ENCODE measurements at regions not wholly inside any gene's neighbourhood (a gene's known extent, or its start where the extent isn't known, plus 50 kb on each side); places are given as distances from the start of the nearest gene placed in this dataset.

DNA sequence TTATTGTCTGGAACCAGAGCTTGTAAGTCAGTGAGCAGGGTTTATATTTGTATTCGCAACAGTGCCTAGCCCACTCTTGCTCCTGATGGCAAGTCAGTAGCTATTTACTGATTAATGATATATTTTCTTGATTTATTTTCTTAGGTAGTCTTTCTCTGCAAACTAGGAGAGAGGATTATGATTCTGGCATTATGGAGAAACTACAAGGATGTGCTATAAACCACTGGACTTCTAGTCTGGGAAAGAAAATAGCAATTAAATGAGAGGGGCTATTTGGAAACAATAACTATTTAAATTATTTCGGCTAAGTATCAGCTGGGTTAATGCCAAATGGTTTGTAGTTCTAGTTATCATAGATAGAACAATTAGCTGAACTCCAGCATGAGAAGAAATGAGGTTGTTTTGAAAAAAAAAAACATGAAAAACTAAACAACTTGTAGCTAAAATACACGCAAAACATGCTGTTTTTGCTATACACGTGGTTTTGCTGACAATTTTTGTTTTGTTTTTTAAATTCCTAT, 304.9 kb upstream of the TCF21 start:
- no peak for DNase-seq

DNA sequence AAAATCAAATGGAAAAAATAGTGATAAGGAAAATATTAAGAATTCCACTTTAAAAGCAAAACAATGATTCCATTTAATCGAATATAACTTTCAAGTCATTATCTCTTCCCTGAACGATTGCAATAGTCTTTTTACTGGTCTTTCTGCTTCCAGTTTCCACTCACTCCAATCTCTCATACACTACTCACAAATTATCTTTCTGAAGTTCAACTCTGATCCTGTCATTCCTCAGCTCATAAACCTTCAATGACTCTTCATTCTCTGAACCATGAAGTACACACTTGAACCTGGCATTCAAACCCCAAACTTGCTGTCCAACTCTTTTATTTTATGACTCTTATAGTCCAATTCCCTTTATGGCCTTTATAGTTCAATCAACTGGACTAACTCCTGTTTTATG, 304.1 kb upstream of the TCF21 start:
- DNase-seq: no peak

DNA sequence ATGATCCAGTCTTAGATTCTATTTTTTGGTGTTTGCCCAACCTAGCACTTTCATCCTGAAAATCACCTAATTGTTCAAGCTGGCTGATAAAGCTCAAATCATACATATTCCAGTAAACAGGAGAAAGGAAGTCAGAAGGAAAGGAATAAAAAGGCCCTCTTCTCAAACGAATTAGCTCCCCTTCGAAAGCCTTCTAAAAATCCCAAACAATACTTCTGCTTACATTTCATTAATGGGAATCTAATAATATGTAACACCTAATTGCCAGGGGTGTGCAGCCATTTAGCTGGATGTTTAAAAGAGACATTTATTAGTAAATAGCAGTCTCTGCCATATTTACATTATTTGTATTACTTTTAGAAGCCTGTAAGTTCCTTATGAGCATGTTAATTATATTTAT, 302.9 kb upstream of the TCF21 start:
- no peak for DNase-seq

DNA sequence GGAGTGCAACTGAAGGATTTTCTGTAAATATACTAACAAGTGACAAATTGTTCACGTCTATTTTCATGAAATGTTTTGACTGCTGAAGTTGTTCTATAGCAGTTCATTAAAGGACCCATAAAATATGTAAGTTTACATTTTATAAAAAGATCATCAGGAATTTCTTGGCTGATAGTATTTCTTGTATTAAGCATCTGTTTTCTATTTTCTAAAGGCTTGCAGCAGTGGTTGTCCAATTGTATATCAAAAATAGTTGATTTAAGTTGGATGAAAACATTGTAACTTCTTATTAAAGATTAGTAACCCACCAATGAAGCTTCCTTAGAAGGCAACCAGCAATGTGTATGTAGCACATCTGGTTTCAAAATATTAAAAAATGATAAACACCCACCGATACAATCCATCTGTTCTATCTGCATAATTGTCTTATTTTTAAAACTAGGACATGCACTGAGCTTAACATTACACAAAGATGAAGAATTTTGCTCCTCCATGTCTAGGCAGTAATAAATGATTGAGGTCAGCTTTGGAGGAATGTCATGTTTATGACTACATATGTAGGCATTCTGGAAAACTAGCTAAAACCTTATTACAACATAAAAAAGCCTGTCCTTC, 301.3 kb upstream of the TCF21 start:
- no peak for DNase-seq

DNA sequence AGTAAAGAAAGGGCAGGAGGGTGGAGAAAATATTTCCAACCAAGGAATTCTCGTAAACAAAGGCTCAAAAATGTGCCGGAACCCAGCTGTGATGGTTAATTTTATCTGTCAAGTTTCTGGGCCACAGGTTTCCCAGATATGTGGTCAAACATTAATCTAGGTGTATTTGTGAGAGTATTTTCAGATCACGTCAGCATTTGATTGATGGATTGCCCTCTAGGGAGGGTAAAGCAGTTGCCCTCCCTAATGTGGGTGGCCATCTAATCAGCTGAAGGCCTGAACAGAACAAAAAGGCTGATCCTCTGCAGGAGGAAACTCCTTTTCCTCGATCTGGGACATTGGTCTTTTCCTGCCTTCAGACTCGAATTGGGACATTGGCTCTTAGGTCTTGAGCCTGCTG, 298.7 kb upstream of the TCF21 start:
- no peak for DNase-seq

DNA sequence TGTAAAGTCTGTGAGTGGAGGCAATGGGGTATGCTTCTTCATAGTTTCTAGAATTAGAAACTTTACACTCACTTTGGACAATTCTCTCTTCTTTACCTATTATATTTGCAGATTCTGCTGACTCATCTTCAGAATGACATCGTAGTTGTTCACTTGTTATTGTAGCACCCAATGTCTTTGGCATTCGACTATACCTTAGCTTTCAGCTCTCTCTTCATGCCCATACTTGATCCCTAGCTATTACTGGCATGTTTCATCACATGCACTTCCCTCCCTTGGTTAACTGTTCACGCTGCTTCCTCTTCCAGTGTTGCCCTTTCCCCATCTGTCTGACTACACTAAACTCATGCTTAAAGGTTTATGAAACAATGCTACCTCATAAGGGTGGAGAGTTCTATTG, 298.1 kb upstream of the TCF21 start:
- no peak for DNase-seq

DNA sequence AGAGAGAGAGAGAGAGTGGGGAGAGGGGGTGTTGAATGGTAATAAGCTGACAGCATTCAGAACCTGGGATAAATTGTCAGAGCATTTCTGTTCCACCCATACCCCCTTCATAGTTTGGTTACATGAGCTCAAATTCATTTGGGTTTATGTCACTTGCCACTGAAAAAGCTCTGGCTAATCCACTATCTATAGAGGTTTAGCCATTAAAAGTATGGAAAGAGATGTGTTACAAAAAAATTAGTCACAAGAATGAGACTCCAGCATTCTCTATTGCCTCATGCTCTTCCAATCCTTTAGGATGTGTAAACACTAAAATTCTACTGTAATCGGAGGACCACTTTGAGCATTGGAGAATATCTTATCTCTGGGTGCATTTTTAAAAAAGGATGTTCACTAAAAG, 297.6 kb upstream of the TCF21 start:
- DNase-seq: no peak

DNA sequence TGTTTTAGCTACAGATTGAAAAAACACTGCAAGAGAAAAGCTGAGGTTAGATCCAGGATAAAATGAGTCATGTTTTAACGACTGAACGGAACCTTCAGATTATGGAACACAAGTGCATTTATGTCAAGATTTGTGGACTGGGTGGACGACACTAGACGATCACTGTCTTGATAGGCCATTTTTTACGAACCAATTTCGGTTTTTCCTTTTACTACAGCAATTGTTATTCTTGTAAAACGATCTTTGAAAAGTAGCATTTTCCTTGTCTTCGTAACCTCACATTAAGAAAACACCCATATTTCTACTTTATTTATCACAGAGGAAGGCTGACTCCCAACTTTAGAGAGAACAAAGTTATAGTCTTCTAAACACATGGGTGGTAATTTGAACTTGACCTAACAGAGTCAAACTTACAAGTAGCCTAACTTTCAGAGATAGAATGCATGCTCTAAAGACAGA, 294.2 kb upstream of the TCF21 start:
- DNase-seq: no peak

DNA sequence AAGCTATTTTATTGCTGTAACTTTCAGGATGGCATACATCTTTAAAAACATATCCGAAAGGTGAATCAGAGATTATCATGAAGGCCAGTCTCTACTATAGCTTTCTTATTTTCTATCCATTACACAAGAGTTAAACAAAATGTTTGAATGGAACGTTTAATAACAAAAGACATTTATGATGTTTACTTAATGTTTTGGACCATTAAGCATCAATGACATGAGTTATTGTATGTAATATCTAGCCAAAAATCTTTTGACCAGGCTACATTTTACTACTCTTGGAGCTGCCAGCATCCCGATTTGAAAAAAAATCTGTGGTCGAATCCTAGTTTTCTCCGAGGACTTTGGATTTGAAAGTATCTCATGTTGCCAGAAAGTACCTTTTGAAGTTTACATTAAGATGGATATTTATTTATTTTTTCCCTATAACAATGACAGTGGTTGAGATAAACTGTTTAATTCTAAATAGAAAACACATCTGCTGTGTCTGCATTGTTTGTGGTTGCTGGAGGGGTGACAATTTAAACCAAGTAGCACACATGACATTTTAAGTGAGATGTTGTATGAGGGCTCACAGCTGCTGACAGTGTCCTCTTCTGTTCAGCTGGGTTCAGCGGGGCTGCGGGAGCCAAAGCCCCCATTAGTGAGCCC, 293.7 kb upstream of the TCF21 start:
- DNase-seq: no peak

DNA sequence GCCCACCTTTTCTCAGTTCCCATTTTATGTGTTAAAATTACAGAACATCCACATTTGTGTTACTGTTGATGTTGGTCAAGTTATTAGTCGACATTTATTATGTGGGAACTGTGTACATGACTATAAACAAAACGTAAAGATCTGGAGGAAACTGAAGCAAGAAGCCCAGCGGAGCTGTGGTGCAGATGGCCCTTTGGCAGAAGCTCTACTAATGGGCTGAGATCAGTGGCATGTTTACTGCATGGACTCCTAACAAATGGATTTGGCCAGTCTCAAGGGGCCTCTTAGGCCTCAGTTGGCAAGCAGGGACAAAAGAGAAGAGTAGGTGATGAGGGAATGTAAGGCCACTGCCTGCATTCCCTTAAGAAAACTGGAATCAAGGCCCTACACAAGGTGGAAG, 282.1 kb upstream of the TCF21 start:
- DNase-seq: no peak

DNA sequence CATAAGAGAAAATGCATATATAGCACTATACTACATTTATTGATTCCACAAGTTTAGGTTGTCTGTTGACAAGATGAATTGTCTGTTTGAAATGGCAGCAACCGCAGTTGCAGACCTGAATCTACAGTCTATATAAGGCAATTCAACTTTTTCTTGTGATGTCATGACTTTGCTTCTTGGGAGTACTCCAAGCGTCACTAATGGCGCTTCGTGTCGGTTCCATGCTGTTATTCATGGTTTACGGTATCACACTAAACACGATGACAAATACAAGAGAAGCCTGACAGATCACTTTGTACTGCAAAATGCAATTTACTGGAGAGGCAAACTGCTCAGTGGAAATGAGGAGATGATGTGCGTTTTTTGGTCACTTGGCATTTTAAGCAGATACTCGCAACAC, 280.3 kb upstream of the TCF21 start:
- no peak for DNase-seq

DNA sequence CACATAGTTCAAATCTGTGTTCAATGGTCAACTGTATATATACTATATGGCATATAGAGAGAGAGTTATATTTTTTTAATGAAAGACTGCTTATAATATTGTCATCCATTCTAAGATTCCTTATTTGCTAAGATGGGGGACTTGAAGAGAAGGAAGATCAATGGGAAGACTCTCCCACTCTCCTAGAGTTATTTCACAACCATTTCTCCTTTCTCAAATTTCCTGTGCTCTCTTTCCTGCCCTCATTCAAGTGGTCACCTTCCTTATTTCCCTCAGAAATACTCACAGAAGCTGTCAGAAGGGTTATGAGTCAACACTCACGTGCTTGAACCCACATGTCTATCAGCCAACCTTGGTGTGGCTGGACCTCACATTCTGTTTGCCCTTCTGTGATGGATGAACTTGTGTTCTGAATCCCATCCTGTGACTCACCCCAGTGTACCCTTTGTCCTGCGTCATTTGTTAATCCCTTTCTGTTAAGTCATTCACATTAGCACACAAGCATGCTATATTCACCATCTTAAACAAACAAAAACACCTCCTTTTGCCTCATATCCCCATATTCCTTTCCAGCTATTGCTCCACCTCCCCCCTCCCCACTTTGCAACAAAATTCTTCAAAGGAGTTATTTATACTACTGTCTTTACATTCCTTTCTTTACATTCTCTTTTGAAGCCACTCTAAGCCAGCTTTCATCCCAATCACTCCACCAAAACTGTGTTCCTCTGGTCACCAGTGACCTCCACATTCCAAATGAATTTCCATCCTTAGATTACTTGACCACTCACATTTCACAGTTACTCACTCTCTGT, 279.3 kb upstream of the TCF21 start:
- no peak for DNase-seq

DNA sequence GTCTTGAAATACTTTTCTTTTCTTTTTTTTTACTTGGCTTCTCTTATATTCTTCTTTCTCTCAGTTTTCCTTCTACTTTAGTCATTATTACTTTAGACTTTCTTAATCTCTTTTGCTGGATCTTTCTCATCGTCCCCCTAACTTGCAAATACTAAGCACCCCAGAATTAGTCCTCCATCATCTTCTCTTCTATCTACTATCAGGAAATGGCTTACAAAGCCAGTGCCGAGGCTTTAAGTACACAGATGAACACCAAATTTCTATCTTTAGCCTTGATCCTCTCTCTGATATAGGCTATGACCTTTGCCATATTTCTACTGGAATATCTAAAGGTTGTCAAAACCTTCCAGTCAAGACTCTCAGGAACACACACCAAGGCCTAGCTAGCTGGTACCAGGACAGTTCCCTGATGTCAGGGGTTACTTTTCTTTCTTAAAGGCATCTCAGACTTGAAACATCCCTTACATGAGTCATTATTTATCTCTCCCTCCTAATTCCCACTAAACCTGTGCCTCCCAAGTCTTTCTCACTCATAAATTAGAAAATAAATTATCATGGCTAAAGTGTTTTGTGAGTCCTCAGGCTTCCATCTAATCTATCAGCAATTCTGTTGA, 278.6 kb upstream of the TCF21 start:
- no peak for DNase-seq

DNA sequence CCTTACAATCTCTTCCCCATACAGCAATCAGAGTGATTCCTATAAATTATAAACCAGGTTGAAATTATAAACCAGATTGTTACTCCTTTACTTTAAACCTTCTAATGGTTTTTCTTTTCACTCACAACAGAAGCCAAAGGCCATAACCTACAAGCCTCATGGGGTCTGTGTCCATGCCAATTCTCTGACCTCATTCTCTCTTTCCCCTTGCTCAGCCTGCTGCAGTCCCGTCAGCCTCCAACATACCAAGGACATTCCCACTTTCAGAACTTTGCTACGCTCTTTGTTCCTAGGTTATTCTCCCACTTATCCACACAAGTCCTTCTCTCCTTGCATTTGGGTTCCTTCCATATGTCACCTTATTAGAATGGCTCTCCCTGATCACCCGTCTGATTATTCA, 277.9 kb upstream of the TCF21 start:
- no peak for DNase-seq

DNA sequence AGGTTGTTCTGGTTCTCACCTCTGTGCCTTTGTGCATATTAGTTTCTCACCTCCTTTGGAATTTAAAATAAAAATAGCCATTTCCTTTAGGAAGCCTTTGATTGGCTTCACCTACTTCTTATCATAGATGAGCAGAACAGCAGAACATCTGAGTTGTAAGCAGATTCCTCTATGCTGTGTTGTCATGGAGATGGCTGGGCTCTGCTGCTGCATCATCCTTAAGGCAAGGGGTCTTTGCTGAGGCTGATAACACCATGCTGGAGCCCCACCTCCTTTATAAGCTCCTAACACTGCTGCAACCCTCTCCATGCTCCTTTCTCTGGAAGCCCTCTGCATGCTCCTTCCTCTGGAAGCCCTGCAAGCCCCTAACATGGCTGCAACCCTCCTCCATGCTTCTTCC, 276.5 kb upstream of the TCF21 start:
- DNase-seq: no peak

DNA sequence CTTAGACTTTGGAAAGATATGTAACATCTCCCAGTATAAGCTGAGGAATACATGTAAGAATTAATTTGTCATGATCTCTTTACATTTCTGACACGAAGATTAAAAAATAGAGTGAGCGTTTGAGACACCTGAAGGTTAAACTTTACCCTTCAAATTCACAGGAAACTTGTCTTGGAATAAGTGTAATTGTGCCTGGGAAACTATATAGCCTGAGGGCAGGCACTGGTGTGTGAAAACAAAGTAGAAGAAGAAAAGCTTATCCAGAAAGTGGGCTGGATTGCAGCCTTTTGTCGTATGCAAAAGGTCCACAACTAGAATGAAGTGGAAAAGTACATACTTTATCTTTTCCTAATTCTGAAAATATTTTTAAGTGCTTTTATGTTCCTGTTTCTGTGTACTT, 275.7 kb upstream of the TCF21 start:
- DNase-seq: no peak

DNA sequence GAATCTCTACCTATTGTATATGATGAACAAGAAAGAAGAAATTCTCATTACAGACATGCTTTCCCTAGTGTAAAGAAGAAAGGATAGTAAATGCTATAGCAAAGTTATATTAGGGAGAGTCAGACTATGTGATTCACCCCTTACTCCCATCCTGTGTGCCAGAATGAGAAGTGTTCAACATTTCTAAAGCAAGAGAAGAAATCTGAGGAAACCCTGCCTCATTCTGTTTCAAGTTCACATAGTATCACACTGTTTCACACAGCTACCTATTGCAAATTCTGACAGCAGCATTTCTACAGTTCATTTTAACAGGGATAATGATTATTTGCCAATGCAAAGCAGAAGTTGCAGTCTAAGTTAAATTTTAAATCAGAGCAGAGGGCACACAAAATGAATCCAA, 267.2 kb upstream of the TCF21 start:
- DNase-seq: no peak

DNA sequence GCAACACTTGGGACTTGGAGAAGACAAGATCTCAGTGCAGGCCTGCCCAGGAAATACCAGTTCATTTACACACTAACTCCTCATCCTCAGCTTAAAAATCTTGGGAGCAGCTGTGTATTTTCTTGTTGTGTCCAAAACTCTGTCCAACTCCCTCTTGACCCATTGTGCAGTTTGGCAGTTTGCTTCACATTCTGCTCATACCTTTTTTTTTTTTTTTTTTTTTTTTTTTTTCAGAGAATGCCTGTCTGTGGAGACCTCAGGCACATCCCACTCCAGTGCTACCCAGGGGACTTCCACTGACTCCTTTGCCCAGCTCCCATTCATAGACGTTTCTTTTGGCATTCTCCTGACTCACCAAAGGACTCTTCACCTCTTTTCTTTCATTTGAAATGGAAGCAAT, 265.8 kb upstream of the TCF21 start:
- no peak for DNase-seq

DNA sequence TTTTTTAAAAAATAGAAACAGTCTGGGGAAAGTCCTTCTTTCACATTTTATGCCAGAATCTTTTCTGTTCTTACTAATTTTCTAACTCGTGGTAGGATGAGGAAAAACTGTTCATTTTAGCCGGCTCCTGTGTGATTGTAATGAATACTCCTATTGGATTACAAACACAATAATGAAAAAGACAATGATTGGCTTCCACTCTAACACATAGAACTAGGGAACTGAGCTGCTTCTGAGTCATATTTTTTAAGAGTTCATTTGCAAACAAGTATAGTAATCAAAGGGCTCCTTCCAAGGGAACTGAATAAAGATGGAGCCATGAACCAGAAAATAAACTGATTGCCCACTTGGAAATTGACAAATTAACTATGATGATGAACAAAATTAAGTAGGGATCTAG, 265.3 kb upstream of the TCF21 start:
- DNase-seq: no peak

DNA sequence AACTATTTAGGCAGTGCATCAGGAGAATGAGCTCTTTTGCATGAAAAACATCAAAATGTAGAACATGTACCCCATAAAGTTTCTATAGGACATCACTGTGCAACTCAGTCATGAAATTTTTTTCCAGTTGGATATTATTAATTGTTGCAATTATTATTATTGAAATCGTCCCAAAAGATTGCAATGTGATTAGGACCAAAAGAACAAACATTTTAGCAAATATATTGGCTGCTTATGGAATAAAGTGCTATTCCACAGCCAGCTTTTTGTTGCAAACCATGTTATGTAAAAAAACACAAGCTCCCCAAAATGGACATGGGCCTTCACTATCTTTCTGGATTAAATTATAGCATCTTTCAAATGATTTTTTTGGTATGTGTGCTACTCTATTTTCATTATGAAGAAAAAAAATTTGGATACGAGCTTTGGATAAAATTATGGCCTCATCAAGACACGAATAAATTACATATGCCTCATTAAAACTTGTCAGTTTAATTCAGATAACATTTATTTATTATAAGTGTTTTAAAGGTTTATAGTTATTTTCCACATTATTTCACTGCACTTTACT, 262.7 kb upstream of the TCF21 start:
- DNase-seq: no peak

DNA sequence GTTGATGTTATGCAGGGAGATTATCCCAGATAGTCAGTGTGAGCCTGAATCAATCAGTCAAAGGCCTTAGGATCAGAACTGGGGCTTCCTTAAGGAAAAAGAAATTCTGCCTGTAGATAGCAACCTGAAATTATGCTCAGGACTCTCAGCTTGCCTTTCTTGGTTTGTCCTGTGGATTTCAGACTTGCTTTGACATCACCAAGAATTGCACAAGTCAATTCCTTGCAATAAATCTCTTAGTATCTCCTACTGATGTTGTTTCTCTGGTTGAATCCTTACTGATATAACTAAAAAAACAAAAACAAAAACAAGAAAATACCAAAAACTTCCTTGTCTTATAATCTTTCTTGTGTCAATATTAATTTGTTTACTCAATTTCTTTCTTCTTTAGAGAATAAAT, 258.9 kb upstream of the TCF21 start:
- DNase-seq: no peak

DNA sequence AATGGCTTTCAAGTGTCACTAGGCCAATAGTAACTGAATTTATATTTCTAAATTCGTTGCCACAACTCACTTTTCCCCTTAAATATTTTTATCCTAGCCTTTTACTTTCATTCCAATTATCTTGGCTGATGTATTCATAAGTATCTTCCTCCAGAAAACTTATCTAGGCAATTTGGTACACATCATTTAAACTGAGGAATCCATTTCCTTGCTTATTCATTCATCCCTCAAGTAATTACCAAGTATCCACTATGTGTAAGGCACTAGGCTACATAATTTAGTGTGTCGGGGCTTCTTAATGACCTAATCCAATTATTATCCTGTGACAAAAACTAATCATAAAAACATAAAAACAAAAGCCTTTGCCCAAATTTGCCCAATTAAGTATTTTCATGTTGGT, 258.3 kb upstream of the TCF21 start:
- no peak for DNase-seq

DNA sequence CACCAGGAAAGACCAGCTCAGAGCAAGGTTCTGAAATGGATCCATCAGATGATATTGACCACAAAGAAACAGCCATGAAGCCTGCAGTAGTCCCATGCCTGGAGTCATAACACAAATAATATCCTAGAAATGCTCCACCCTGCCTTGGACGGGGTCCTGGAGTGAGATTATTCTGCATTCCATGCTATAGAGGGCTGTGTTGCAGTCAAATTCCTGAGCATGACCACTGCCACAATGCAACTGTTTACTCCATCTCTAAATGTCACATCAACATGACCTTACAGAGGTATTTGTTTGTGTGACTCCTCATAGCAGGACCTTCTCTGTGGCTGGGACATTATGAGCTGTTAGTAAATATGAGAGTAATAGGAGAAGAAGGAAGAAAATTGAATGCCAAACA, 257.5 kb upstream of the TCF21 start:
- DNase-seq: no peak

Data from NCI-H2107 (cell line).